ENCODE measurements at regions not wholly inside any gene's neighbourhood (a gene's known extent, or its start where the extent isn't known, plus 50 kb on each side); places are given as distances from the start of the nearest gene placed in this dataset.

GRCh38 chr13:80612804-80613203, 271.9 kb upstream of the SPRY2 start:
- Histone ChIP-seq H3K27me3 (ENCODE audit: insufficient read depth) (no peaks in the 10 kb centered on the region), H3K9me2 (ENCODE audit: insufficient read depth) (no peaks in the 10 kb centered on the region), H4K20me1 (replicated peaks; ENCODE audit: insufficient read depth) (no peaks in the 10 kb centered on the region), H3K79me2 (replicated peaks; ENCODE audit: insufficient read depth) (no peaks in the 10 kb centered on the region), H2AFZ (no peak overlapping the region), H3K4me1 (ENCODE audit: insufficient read depth) (no peaks in the 10 kb centered on the region), H3F3A (replicated peaks; ENCODE audit: low read depth) (no peaks in the 10 kb centered on the region), H3K36me3 (ENCODE audit: insufficient read depth) (no peaks in the 10 kb centered on the region), H3K4me2 (no peak overlapping the region), H3K27ac (ENCODE audit: low read depth) (no peak overlapping the region), H3K4me3 (no peak overlapping the region)
- H3K27ac Mint-ChIP-seq, result no peak overlapping the region
- no peak for TF ChIP-seq ZNF462 (CRISPR knock-in tag; IDR thresholded peaks at IDR 0.05)
- TF ChIP-seq STAT1 (IDR thresholded peaks at IDR 0.05; ENCODE audit: unreplicated experiment), result no peak
- TF ChIP-seq ZNF331 (CRISPR knock-in tag; IDR thresholded peaks at IDR 0.05; ENCODE audit: low read depth), result no peak
- TF ChIP-seq EZH2 (IDR thresholded peaks at IDR 0.05; ENCODE audit: low read depth, unreplicated experiment), result no peak
- TF ChIP-seq JUNB (IDR thresholded peaks at IDR 0.05; ENCODE audit: unreplicated experiment), result no peak
- no peak for TF ChIP-seq EZH2phosphoT487 (IDR thresholded peaks at IDR 0.05; ENCODE audit: unreplicated experiment)
- no peak for TF ChIP-seq ZNF114 (CRISPR knock-in tag; IDR thresholded peaks at IDR 0.05)
- TF ChIP-seq, protein P1, sequence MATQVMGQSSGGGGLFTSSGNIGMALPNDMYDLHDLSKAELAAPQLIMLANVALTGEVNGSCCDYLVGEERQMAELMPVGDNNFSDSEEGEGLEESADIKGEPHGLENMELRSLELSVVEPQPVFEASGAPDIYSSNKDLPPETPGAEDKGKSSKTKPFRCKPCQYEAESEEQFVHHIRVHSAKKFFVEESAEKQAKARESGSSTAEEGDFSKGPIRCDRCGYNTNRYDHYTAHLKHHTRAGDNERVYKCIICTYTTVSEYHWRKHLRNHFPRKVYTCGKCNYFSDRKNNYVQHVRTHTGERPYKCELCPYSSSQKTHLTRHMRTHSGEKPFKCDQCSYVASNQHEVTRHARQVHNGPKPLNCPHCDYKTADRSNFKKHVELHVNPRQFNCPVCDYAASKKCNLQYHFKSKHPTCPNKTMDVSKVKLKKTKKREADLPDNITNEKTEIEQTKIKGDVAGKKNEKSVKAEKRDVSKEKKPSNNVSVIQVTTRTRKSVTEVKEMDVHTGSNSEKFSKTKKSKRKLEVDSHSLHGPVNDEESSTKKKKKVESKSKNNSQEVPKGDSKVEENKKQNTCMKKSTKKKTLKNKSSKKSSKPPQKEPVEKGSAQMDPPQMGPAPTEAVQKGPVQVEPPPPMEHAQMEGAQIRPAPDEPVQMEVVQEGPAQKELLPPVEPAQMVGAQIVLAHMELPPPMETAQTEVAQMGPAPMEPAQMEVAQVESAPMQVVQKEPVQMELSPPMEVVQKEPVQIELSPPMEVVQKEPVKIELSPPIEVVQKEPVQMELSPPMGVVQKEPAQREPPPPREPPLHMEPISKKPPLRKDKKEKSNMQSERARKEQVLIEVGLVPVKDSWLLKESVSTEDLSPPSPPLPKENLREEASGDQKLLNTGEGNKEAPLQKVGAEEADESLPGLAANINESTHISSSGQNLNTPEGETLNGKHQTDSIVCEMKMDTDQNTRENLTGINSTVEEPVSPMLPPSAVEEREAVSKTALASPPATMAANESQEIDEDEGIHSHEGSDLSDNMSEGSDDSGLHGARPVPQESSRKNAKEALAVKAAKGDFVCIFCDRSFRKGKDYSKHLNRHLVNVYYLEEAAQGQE (IDR thresholded peaks at IDR 0.05; ENCODE audit: unreplicated experiment), result no peak
- no peak for TF ChIP-seq NANOG (IDR thresholded peaks at IDR 0.05; ENCODE audit: borderline replicate concordance)
- no peak for TF ChIP-seq CREB1 (CRISPR knock-in tag; IDR thresholded peaks at IDR 0.05; ENCODE audit: low read depth)
- TF ChIP-seq CTCF (conservative IDR thresholded peaks at IDR 0.05; ENCODE audit: low read depth in 2 of 2), result no peak
- TF ChIP-seq POLR2AphosphoS5 (IDR thresholded peaks at IDR 0.05; ENCODE audit: low read depth), result no peak
- no peak for TF ChIP-seq ETS1 (IDR thresholded peaks at IDR 0.05)
- peaks cover 2% of the 10 kb centered on the region; the same call in 2 of the 3 replicates for H3K4me1 Mint-ChIP-seq
- no peaks in the 10 kb centered on the region for H3K36me3 Mint-ChIP-seq (ENCODE audit: low read depth)
- H3K9me3 Mint-ChIP-seq, result no peaks in the 10 kb centered on the region
- peak; percentile 6 for DNase-seq (ENCODE audit: low spot score)
- no peaks in the 10 kb centered on the region for H3K27me3 Mint-ChIP-seq (ENCODE audit: insufficient read depth, low read depth, poor library complexity)
- H3K4me3 Mint-ChIP-seq, result no peak overlapping the region
- ATAC-seq, result no peak
